B cell (primary cell): ENCODE measurements at regions not wholly inside any gene's neighbourhood (a gene's known extent, or its start where the extent isn't known, plus 50 kb on each side); places are given as distances from the start of the nearest gene placed in this dataset.

Source experiments
- ATAC-seq: fragments of 200-7000 bp; cut with Tn5 transposase; one replicate; pipeline ENCODE4 v1.10.0; 2021; ENCODE audit warnings: low read depth, mild to moderate bottlenecking, moderate number of reproducible peaks, moderate library complexity
- CTCF ChIA-PET: fragments of 350-600 bp; sonication (Branson Sonifier 250); formaldehyde crosslinking; loops from one replicate; lab custom pipeline; 2021; ENCODE audit warnings: antibody characterized with exemption, inconsistent platforms; lab: Charles Lee
- POLR2A ChIA-PET: fragments of 350-600 bp; sonication (Branson Sonifier 250); formaldehyde crosslinking; loops from one replicate; lab custom pipeline; 2021; ENCODE audit warnings: antibody characterized with exemption; lab: Charles Lee
- DNase-seq: peaks from one replicate; pipeline ENCODE4 v3.0.0; 2013
- H2AFZ ChIP-seq: 2 replicates; pipeline ENCODE4 v1.6.1; 2012; ENCODE audit warnings: mild to moderate bottlenecking, low read depth, low read length; ENCODE audit not compliant: insufficient read depth, poor library complexity, severe bottlenecking
- H3K27ac ChIP-seq, 2 donors: 1 replicate in 1 of 2; 2 replicates in 1 of 2; pipeline ENCODE4 v1.5.1; 2012 to 2013; ENCODE audit warnings: low read length in 2 of 2, mild to moderate bottlenecking in 2 of 2, moderate library complexity in 1 of 2
- H3K27me3 ChIP-seq, 4 experiments: fragments of 200-600 bp in 1 of 4; sonication (generic) in 1 of 4; replicated peaks in 1 of 4; 1 replicate in 2 of 4; 2 replicates in 2 of 4; pipeline versions ENCODE4 v1.6.1 to v1.7.0; 2013 to 2016; ENCODE audit warnings: low read length in 3 of 4, mild to moderate bottlenecking in 2 of 4, mixed read lengths in 1 of 4, moderate library complexity in 1 of 4; ENCODE audit not compliant: insufficient read depth in 4 of 4, control insufficient read depth in 3 of 4; ENCODE audit errors: control extremely low read depth in 1 of 4
- H3K36me3 ChIP-seq, 2 experiments: replicated peaks in 1 of 2; 1 replicate in 1 of 2; 2 replicates in 1 of 2; pipeline versions ENCODE4 v1.6.1 to v1.7.1; 2013; ENCODE audit warnings: low read length in 1 of 2; ENCODE audit not compliant: insufficient read depth in 2 of 2, control insufficient read depth in 1 of 2; ENCODE audit errors: control extremely low read depth in 1 of 2, extremely low read depth in 1 of 2
- H3K4me1 ChIP-seq, 2 donors: fragments of 200-600 bp in 1 of 2; sonication (generic) in 1 of 2; 1 replicate in 1 of 2; 2 replicates in 1 of 2; pipeline versions ENCODE4 v1.5.1 to v1.6.1; 2013 to 2017; ENCODE audit warnings: low read length in 2 of 2; ENCODE audit not compliant: control insufficient read depth in 2 of 2, insufficient read depth in 2 of 2
- H3K4me2 ChIP-seq: replicated peaks from 2 replicates; pipeline ENCODE3; 2012; ENCODE audit warnings: mild to moderate bottlenecking, low read depth, low read length; ENCODE audit not compliant: poor library complexity, severe bottlenecking
- H3K4me3 ChIP-seq, 5 experiments: fragments of 200-600 bp in 1 of 5; sonication (generic) in 1 of 5; 1 replicate in 3 of 5; 2 replicates in 2 of 5; pipeline versions ENCODE4 v1.5.1 to v1.7.0; 2011 to 2016; ENCODE audit warnings: low read length in 4 of 5, mild to moderate bottlenecking in 4 of 5, low read depth in 2 of 5, control low read depth in 1 of 5, moderate library complexity in 1 of 5; ENCODE audit not compliant: insufficient read depth in 1 of 5; ENCODE audit errors: control extremely low read depth in 1 of 5, extremely low read depth in 1 of 5
- H3K79me2 ChIP-seq: fragments of 200-600 bp; sonication (generic); one replicate; pipeline ENCODE4 v1.6.0; 2016; ENCODE audit warnings: low read length; ENCODE audit not compliant: control insufficient read depth, insufficient read depth
- H3K9ac ChIP-seq: fragments of 200-600 bp; sonication (generic); 2 replicates; pipeline ENCODE4 v1.6.1; 2017; ENCODE audit warnings: mild to moderate bottlenecking, low read length, moderate library complexity
- H3K9me3 ChIP-seq, 3 donors: one replicate each; pipeline versions ENCODE4 v1.6.1 to v1.7.1; 2013; ENCODE audit warnings: low read length in 2 of 3; ENCODE audit not compliant: control insufficient read depth in 2 of 3, insufficient read depth in 1 of 3; ENCODE audit errors: control extremely low read depth in 1 of 3
- H4K20me1 ChIP-seq: 2 replicates; pipeline ENCODE4 v1.6.0; 2012; ENCODE audit warnings: mild to moderate bottlenecking, low read length; ENCODE audit not compliant: insufficient read depth, control insufficient read depth, poor library complexity, severe bottlenecking
- H3K27ac Mint-ChIP-seq: one replicate; pipeline ENCODE4 v1.8.0; 2021; ENCODE audit warnings: mixed read lengths
- H3K27me3 Mint-ChIP-seq: one replicate; pipeline ENCODE4 v1.8.0; 2021; ENCODE audit warnings: mixed read lengths
- H3K4me1 Mint-ChIP-seq: one replicate; pipeline ENCODE4 v1.8.0; 2021; ENCODE audit warnings: mixed read lengths
- H3K4me3 Mint-ChIP-seq: one replicate; pipeline ENCODE4 v1.8.0; 2021; ENCODE audit warnings: mixed read lengths
- H3K9me3 Mint-ChIP-seq: one replicate; pipeline ENCODE4 v1.8.0; 2022; ENCODE audit warnings: mixed read lengths; ENCODE audit not compliant: insufficient read depth
- CTCF ChIP-seq: fragments of 200-600 bp; IDR thresholded peaks from one replicate; pipeline ENCODE4 v1.8.0; 2022; ENCODE audit warnings: antibody characterized with exemption, mild to moderate bottlenecking
- EZH2 ChIP-seq: IDR thresholded peaks from 2 replicates; pipeline ENCODE4 v1.6.1; 2012; ENCODE audit warnings: borderline replicate concordance, low read depth, mild to moderate bottlenecking, moderate library complexity, low read length; ENCODE audit not compliant: insufficient read depth, poor library complexity, severe bottlenecking
- WGBS: methylation state at CpG from one replicate; pipeline ENCODE4 v1.1.5; 2013; ENCODE audit warnings: missing lambda C conversion rate; ENCODE audit not compliant: insufficient coverage; 5-methylcytosine and 5-hydroxymethylcytosine counted together
- intact Hi-C: fragments of 100-400 bp; cut with micrococcal nuclease; formaldehyde crosslinking; loops from one replicate; pipeline ENCODE4 v1.10.0; 2022

- Histone ChIP-seq H3K27me3 (no peaks in the 10 kb centered on the region), H2AFZ (no peak overlapping the region), H4K20me1 (no peaks in the 10 kb centered on the region), H3K4me3 (no peak overlapping the region), H3K9me3 (peaks cover 0 to 4% (median 0%) of the 10 kb centered on the region in 3 donors), H3K4me1 (no peaks in the 10 kb centered on the region), H3K36me3 (no peaks in the 10 kb centered on the region), H3K4me2 (no peak overlapping the region), H3K79me2 (no peaks in the 10 kb centered on the region), H3K9ac (no peak overlapping the region), H3K27ac (no peak overlapping the region)
- no CpG with 5 or more reads among the region's 2 CpGs for WGBS
- Mint-ChIP-seq H3K27ac (no peak overlapping the region), H3K9me3 (no peaks in the 10 kb centered on the region), H3K4me1 (no peaks in the 10 kb centered on the region), H3K27me3 (no peaks in the 10 kb centered on the region), H3K4me3 (no peak overlapping the region)
- ATAC-seq (no peak), DNase-seq (no peak)
- ChIA-PET CTCF (no interaction called here), POLR2A (no interaction called here)
- TF ChIP-seq CTCF: no peak
- no peak for TF ChIP-seq EZH2
- intact Hi-C loops: no loop called here
Measured at GRCh38 chr2:150690261-150690660, 202.8 kb upstream of the RND3 start.

GRCh38 chr2:150689590-150689989, 202.1 kb upstream of the RND3 start:
- no peak overlapping the region for H3K27ac Mint-ChIP-seq
- no peak for TF ChIP-seq CTCF
- no peak for TF ChIP-seq EZH2
- intact Hi-C loops: no loop called here
- Histone ChIP-seq H3K4me1 (no peaks in the 10 kb centered on the region), H2AFZ (no peak overlapping the region), H4K20me1 (no peaks in the 10 kb centered on the region), H3K4me3 (no peak overlapping the region), H3K79me2 (no peaks in the 10 kb centered on the region), H3K27ac (no peak overlapping the region), H3K9ac (no peak overlapping the region), H3K36me3 (no peaks in the 10 kb centered on the region), H3K9me3 (peaks cover 0 to 4% (median 0%) of the 10 kb centered on the region in 3 donors), H3K27me3 (no peaks in the 10 kb centered on the region), H3K4me2 (no peak overlapping the region)
- ChIA-PET CTCF (no interaction called here), POLR2A (no interaction called here)
- H3K9me3 Mint-ChIP-seq: no peaks in the 10 kb centered on the region
- ATAC-seq (no peak), DNase-seq (no peak)
- no peaks in the 10 kb centered on the region for H3K4me1 Mint-ChIP-seq
- WGBS: no CpG with 5 or more reads among the region's 2 CpGs
- H3K4me3 Mint-ChIP-seq: no peak overlapping the region
- no peaks in the 10 kb centered on the region for H3K27me3 Mint-ChIP-seq
